ENCODE measurements at regions not wholly inside any gene's neighbourhood (a gene's known extent, or its start where the extent isn't known, plus 50 kb on each side); places are given as distances from the start of the nearest gene placed in this dataset.
"Not testable (repeated sequence)": the region's sequence is repeated elsewhere in the genome, so short reads cannot be mapped to it uniquely, and the experiment has no call there.

- not testable (repeated sequence) for DNase-seq (ENCODE audit: low spot score)
These were observed 4092.8 kb upstream of the TPTE start for GRCh38 chr21:6428498-6429092.

- not testable (repeated sequence) for DNase-seq (ENCODE audit: low spot score)
These were observed 4091.5 kb upstream of the TPTE start for GRCh38 chr21:6429924-6430323.

GRCh38 chr21:6433149-6433548, 4088.2 kb upstream of the TPTE start:
- not testable (repeated sequence) for DNase-seq (ENCODE audit: low spot score)

GRCh38 chr21:6436205-6436604, 4085.2 kb upstream of the TPTE start:
- DNase-seq (ENCODE audit: low spot score): not testable (repeated sequence)

- DNase-seq (ENCODE audit: low spot score): not testable (repeated sequence)
These were observed 4084.2 kb upstream of the TPTE start for GRCh38 chr21:6436971-6437833.

GRCh38 chr21:6437834-6438187, 4083.6 kb upstream of the TPTE start:
- DNase-seq (ENCODE audit: low spot score): not testable (repeated sequence)

GRCh38 chr21:6439058-6439457, 4082.3 kb upstream of the TPTE start:
- not testable (repeated sequence) for DNase-seq (ENCODE audit: low spot score)

- DNase-seq (ENCODE audit: low spot score): not testable (repeated sequence)
These were observed 4066.6 kb upstream of the TPTE start for GRCh38 chr21:6454648-6455340.

GRCh38 chr21:6456011-6456661, 4065.2 kb upstream of the TPTE start:
- DNase-seq (ENCODE audit: low spot score): not testable (repeated sequence)

- DNase-seq (ENCODE audit: low spot score): not testable (repeated sequence)
These were observed 4061.6 kb upstream of the TPTE start for GRCh38 chr21:6459761-6460160.

- DNase-seq (ENCODE audit: low spot score): not testable (repeated sequence)
These were observed 4060.0 kb upstream of the TPTE start for GRCh38 chr21:6461358-6461757.

GRCh38 chr21:6464419-6464818, 4057.0 kb upstream of the TPTE start:
- DNase-seq (ENCODE audit: low spot score): not testable (repeated sequence)

- DNase-seq (ENCODE audit: low spot score): not testable (repeated sequence)
These were observed 4055.2 kb upstream of the TPTE start for GRCh38 chr21:6466081-6466698.

- DNase-seq (ENCODE audit: low spot score): not testable (repeated sequence)
These were observed 4054.7 kb upstream of the TPTE start for GRCh38 chr21:6466707-6467106.

- not testable (repeated sequence) for DNase-seq (ENCODE audit: low spot score)
These were observed 4054.1 kb upstream of the TPTE start for GRCh38 chr21:6467189-6467774.

- not testable (repeated sequence) for DNase-seq (ENCODE audit: low spot score)
These were observed 4053.5 kb upstream of the TPTE start for GRCh38 chr21:6467907-6468306.

GRCh38 chr21:6468331-6468860, 4053.0 kb upstream of the TPTE start:
- DNase-seq (ENCODE audit: low spot score): not testable (repeated sequence)

- DNase-seq (ENCODE audit: low spot score): not testable (repeated sequence)
These were observed 4047.0 kb upstream of the TPTE start for GRCh38 chr21:6474250-6474968.

- not testable (repeated sequence) for DNase-seq (ENCODE audit: low spot score)
These were observed 4040.3 kb upstream of the TPTE start for GRCh38 chr21:6481116-6481515.

- not testable (repeated sequence) for DNase-seq (ENCODE audit: low spot score)
These were observed 4038.8 kb upstream of the TPTE start for GRCh38 chr21:6482616-6483015.

Measured in putamen (tissue), 1 donor.